HEK293 (cell line): ENCODE measurements at regions not wholly inside any gene's neighbourhood (a gene's known extent, or its start where the extent isn't known, plus 50 kb on each side); places are given as distances from the start of the nearest gene placed in this dataset.

Experiments used
- CTCF ChIA-PET: fragments of 350-600 bp; formaldehyde crosslinking; extraction: SDS; loops from one replicate; lab custom pipeline; 2021; ENCODE audit warnings: antibody characterized with exemption; lab: Yijun Ruan, JAX
- POLR2A ChIA-PET: fragments of 300-600 bp; formaldehyde crosslinking; extraction: SDS; loops from one replicate; lab custom pipeline; 2020; ENCODE audit warnings: antibody characterized with exemption, inconsistent platforms; lab: Yijun Ruan, JAX
- H3K27ac ChIP-seq: fragments of 200-500 bp; sonication (Bioruptor generic); 2 replicates; pipeline ENCODE4 v1.5.1; 2014; ENCODE audit warnings: low read depth, low read length, control low read depth, inconsistent platforms; ENCODE audit errors: extremely low read depth
- H3K36me3 ChIP-seq, 2 experiments: fragments of 200-500 bp in 1 of 2; sonication (Bioruptor generic) in 1 of 2; 1 replicate in 1 of 2; 2 replicates in 1 of 2; pipeline ENCODE4 v1.5.1; 2014 to 2017; ENCODE audit warnings: inconsistent platforms in 2 of 2, low read length in 2 of 2; ENCODE audit not compliant: control insufficient read depth in 2 of 2, insufficient read depth in 1 of 2
- H3K4me1 ChIP-seq: fragments of 200-500 bp; sonication (Bioruptor generic); 2 replicates; pipeline ENCODE4 v1.5.1; 2014; ENCODE audit warnings: mild to moderate bottlenecking, low read length, inconsistent platforms; ENCODE audit not compliant: control insufficient read depth, insufficient read depth
- H3K4me3 ChIP-seq: 2 replicates; pipeline ENCODE4 v1.5.1; 2011; ENCODE audit warnings: low read depth, mild to moderate bottlenecking, control low read depth, low read length, moderate library complexity
- H3K9me3 ChIP-seq: fragments of 200-500 bp; sonication (Bioruptor generic); 2 replicates; pipeline ENCODE4 v1.5.1; 2014; ENCODE audit warnings: low read depth, low read length, inconsistent platforms; ENCODE audit not compliant: control insufficient read depth, insufficient read depth
- BCL11B ChIP-seq: fragments of 450-650 bp; formaldehyde crosslinking; IDR thresholded peaks from 2 replicates; pipeline ENCODE4 v1.5.1; 2016; ENCODE audit warnings: low read depth, missing biosample characterization, missing genetic modification characterization
- HOXC10 ChIP-seq: sonication (generic); formaldehyde crosslinking; IDR thresholded peaks from 2 replicates; pipeline ENCODE4 v1.8.1; 2023; ENCODE audit warnings: mild to moderate bottlenecking, missing genetic modification reagents
- KLF10 ChIP-seq: fragments of 450-650 bp; IDR thresholded peaks from 2 replicates; pipeline ENCODE4 v1.5.1; 2018; ENCODE audit warnings: missing biosample characterization, mild to moderate bottlenecking, missing genetic modification characterization
- KLF16 ChIP-seq: fragments of 450-650 bp; formaldehyde crosslinking; IDR thresholded peaks from 2 replicates; pipeline ENCODE4 v1.5.1; 2017; ENCODE audit warnings: missing biosample characterization, missing genetic modification characterization
- MZF1 ChIP-seq: fragments of 450-650 bp; formaldehyde crosslinking; IDR thresholded peaks from 2 replicates; pipeline ENCODE4 v1.5.1; 2017; ENCODE audit warnings: missing biosample characterization, missing genetic modification characterization, borderline replicate concordance
- OVOL3 ChIP-seq: fragments of 450-650 bp; formaldehyde crosslinking; IDR thresholded peaks from 2 replicates; pipeline ENCODE4 v1.5.1; 2016; ENCODE audit warnings: missing biosample characterization, missing genetic modification characterization
- ZIC2 ChIP-seq: fragments of 450-650 bp; formaldehyde crosslinking; IDR thresholded peaks from 2 replicates; pipeline ENCODE4 v1.5.1; 2016; ENCODE audit warnings: missing biosample characterization, missing genetic modification characterization
- ZNF138 ChIP-seq: fragments of 450-650 bp; formaldehyde crosslinking; IDR thresholded peaks from 2 replicates; pipeline ENCODE4 v1.5.1; 2016; ENCODE audit warnings: missing biosample characterization, missing genetic modification characterization, borderline replicate concordance
- ZNF184 ChIP-seq: fragments of 450-650 bp; IDR thresholded peaks from 2 replicates; pipeline ENCODE4 v1.5.1; 2018; ENCODE audit warnings: missing biosample characterization, mild to moderate bottlenecking, missing genetic modification characterization
- ZNF335 ChIP-seq: fragments of 450-650 bp; formaldehyde crosslinking; conservative IDR thresholded peaks from 2 replicates; pipeline ENCODE4 v1.5.1; 2016; ENCODE audit warnings: missing biosample characterization, missing genetic modification characterization
- ZNF354C ChIP-seq: fragments of 450-650 bp; formaldehyde crosslinking; IDR thresholded peaks from 2 replicates; pipeline ENCODE4 v1.5.1; 2016; ENCODE audit warnings: missing biosample characterization, missing genetic modification characterization, low read depth, borderline replicate concordance
- ZNF366 ChIP-seq: fragments of 450-650 bp; formaldehyde crosslinking; conservative IDR thresholded peaks from 2 replicates; pipeline ENCODE4 v1.5.1; 2016; ENCODE audit warnings: missing biosample characterization, missing genetic modification characterization
- ZNF404 ChIP-seq: fragments of 450-650 bp; formaldehyde crosslinking; IDR thresholded peaks from 2 replicates; pipeline ENCODE4 v1.5.1; 2017; ENCODE audit warnings: missing biosample characterization, missing genetic modification characterization
- ZNF48 ChIP-seq: fragments of 450-650 bp; formaldehyde crosslinking; IDR thresholded peaks from 2 replicates; pipeline ENCODE4 v1.5.1; 2016; ENCODE audit warnings: missing biosample characterization, missing genetic modification characterization
- ZNF843 ChIP-seq: fragments of 450-650 bp; formaldehyde crosslinking; IDR thresholded peaks from 2 replicates; pipeline ENCODE4 v1.5.1; 2016; ENCODE audit warnings: missing biosample characterization, missing genetic modification characterization
- TF ChIP-seq, protein P1 (sequence below): fragments of 450-650 bp; formaldehyde crosslinking; conservative IDR thresholded peaks from 2 replicates; pipeline ENCODE4 v1.5.1; 2016; ENCODE audit warnings: low read depth, missing biosample characterization, missing genetic modification characterization
- TF ChIP-seq, protein P2 (sequence below): fragments of 450-650 bp; formaldehyde crosslinking; IDR thresholded peaks from 2 replicates; pipeline ENCODE4 v1.5.1; 2016; ENCODE audit warnings: missing biosample characterization, missing genetic modification characterization, borderline replicate concordance
- TF ChIP-seq, protein P3 (sequence below): fragments of 450-650 bp; formaldehyde crosslinking; IDR thresholded peaks from 2 replicates; pipeline ENCODE4 v1.5.1; 2017; ENCODE audit warnings: missing biosample characterization, missing genetic modification characterization
- TF ChIP-seq, protein P4 (sequence below): sonication (generic); formaldehyde crosslinking; IDR thresholded peaks from 2 replicates; pipeline ENCODE4 v1.8.1; 2022; ENCODE audit warnings: mild to moderate bottlenecking, moderate library complexity, missing genetic modification reagents
- TF ChIP-seq, protein P5 (sequence below): fragments of 450-650 bp; formaldehyde crosslinking; IDR thresholded peaks from 2 replicates; pipeline ENCODE4 v1.5.0; 2017; ENCODE audit warnings: missing biosample characterization, missing genetic modification characterization, borderline replicate concordance

DNA sequence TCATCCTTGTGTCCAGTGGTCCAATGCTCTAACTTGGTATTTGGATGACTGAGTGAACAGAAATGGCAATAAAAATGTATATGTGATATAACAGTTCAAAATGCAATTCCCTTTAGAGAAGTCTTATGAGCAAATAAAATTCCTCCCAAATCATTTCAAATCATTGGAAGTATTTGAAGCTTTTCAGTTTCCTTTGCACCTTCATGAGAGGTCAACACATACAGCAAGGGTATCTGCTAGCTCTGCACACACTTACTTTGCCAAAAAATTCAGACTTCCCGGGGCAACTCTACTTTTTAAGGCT is 423.7 kb downstream of the ATP23 start (continued):
- TF ChIP-seq, protein P1, sequence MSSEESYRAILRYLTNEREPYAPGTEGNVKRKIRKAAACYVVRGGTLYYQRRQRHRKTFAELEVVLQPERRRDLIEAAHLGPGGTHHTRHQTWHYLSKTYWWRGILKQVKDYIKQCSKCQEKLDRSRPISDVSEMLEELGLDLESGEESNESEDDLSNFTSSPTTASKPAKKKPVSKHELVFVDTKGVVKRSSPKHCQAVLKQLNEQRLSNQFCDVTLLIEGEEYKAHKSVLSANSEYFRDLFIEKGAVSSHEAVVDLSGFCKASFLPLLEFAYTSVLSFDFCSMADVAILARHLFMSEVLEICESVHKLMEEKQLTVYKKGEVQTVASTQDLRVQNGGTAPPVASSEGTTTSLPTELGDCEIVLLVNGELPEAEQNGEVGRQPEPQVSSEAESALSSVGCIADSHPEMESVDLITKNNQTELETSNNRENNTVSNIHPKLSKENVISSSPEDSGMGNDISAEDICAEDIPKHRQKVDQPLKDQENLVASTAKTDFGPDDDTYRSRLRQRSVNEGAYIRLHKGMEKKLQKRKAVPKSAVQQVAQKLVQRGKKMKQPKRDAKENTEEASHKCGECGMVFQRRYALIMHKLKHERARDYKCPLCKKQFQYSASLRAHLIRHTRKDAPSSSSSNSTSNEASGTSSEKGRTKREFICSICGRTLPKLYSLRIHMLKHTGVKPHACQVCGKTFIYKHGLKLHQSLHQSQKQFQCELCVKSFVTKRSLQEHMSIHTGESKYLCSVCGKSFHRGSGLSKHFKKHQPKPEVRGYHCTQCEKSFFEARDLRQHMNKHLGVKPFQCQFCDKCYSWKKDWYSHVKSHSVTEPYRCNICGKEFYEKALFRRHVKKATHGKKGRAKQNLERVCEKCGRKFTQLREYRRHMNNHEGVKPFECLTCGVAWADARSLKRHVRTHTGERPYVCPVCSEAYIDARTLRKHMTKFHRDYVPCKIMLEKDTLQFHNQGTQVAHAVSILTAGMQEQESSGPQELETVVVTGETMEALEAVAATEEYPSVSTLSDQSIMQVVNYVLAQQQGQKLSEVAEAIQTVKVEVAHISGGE = no peak
- no peak for TF ChIP-seq HOXC10 (CRISPR knock-in tag)
- no peak for TF ChIP-seq ZNF335 (tag by site-specific recombination)
- TF ChIP-seq ZIC2 (tag by site-specific recombination) = no peak
- no peak for TF ChIP-seq ZNF404
- TF ChIP-seq KLF16 (tag by site-specific recombination) = no peak
- no peak for TF ChIP-seq KLF10 (tag by site-specific recombination)
- no peak for TF ChIP-seq OVOL3 (tag by site-specific recombination)
- TF ChIP-seq, protein P2, sequence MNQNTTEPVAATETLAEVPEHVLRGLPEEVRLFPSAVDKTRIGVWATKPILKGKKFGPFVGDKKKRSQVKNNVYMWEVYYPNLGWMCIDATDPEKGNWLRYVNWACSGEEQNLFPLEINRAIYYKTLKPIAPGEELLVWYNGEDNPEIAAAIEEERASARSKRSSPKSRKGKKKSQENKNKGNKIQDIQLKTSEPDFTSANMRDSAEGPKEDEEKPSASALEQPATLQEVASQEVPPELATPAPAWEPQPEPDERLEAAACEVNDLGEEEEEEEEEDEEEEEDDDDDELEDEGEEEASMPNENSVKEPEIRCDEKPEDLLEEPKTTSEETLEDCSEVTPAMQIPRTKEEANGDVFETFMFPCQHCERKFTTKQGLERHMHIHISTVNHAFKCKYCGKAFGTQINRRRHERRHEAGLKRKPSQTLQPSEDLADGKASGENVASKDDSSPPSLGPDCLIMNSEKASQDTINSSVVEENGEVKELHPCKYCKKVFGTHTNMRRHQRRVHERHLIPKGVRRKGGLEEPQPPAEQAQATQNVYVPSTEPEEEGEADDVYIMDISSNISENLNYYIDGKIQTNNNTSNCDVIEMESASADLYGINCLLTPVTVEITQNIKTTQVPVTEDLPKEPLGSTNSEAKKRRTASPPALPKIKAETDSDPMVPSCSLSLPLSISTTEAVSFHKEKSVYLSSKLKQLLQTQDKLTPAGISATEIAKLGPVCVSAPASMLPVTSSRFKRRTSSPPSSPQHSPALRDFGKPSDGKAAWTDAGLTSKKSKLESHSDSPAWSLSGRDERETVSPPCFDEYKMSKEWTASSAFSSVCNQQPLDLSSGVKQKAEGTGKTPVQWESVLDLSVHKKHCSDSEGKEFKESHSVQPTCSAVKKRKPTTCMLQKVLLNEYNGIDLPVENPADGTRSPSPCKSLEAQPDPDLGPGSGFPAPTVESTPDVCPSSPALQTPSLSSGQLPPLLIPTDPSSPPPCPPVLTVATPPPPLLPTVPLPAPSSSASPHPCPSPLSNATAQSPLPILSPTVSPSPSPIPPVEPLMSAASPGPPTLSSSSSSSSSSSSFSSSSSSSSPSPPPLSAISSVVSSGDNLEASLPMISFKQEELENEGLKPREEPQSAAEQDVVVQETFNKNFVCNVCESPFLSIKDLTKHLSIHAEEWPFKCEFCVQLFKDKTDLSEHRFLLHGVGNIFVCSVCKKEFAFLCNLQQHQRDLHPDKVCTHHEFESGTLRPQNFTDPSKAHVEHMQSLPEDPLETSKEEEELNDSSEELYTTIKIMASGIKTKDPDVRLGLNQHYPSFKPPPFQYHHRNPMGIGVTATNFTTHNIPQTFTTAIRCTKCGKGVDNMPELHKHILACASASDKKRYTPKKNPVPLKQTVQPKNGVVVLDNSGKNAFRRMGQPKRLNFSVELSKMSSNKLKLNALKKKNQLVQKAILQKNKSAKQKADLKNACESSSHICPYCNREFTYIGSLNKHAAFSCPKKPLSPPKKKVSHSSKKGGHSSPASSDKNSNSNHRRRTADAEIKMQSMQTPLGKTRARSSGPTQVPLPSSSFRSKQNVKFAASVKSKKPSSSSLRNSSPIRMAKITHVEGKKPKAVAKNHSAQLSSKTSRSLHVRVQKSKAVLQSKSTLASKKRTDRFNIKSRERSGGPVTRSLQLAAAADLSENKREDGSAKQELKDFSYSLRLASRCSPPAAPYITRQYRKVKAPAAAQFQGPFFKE (tag by site-specific recombination) = no peak

DNA sequence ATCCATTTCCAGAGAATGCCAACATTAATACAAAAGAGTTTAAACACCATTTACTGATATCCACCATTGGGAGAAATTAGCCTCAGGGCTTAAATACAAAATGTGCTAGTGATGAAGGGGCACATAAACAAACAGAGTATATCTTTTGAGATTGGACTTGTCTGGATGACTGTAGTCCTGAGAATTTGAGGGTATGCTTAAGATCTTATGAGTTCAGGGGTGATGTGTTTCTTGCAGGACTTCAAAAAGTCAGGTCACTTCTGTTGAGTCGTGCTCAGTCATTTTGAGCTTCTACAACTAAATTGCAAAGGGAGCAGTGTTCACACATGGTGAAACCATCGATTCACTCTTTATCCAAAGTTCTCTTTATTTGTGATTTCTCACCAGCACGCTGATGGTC is 425.7 kb downstream of the ATP23 start:
- POLR2A ChIA-PET = no interaction called here
- CTCF ChIA-PET = no interaction called here
- no peaks in the 10 kb centered on the region for H3K9me3 ChIP-seq
- H3K36me3 ChIP-seq = no peaks in the 10 kb centered on the region
- TF ChIP-seq ZNF354C (tag by site-specific recombination) (no peak), MZF1 (tag by site-specific recombination) (no peak), BCL11B (no peak)
- H3K4me1 ChIP-seq = 0 out of 2 replicates have a peak, but pooled peaks cover 4% of the 10 kb centered on the region
- H3K4me3 ChIP-seq = no peak overlapping the region
- H3K27ac ChIP-seq = no peak overlapping the region

DNA sequence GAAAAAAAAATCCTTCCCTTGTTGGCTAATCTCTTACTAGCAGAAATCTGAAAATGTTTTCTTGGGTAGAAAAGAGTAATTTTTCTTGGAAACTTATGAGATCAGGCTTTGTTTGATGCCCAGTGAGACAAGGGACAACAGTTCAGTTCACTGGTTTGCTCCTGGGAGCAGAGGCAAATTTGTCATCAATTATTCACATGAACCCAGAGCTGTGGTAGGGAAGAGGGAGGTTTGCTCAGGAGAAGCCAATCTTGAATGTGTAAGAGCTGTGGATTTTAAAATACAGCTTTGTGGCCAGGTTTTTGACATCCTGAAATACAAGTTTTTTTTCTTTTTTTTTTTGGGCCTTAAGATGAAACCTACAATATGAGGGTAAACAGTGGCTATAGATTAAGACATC is 426.6 kb downstream of the ATP23 start:
- ChIA-PET CTCF (no interaction called here), POLR2A (no interaction called here)
- H3K36me3 ChIP-seq = no peaks in the 10 kb centered on the region
- H3K9me3 ChIP-seq = no peaks in the 10 kb centered on the region
- H3K4me3 ChIP-seq = no peak overlapping the region
- peaks cover 4% of the 10 kb centered on the region; the same call in 1 of the 2 replicates for H3K4me1 ChIP-seq
- H3K27ac ChIP-seq = no peak overlapping the region
- TF ChIP-seq, protein P3, sequence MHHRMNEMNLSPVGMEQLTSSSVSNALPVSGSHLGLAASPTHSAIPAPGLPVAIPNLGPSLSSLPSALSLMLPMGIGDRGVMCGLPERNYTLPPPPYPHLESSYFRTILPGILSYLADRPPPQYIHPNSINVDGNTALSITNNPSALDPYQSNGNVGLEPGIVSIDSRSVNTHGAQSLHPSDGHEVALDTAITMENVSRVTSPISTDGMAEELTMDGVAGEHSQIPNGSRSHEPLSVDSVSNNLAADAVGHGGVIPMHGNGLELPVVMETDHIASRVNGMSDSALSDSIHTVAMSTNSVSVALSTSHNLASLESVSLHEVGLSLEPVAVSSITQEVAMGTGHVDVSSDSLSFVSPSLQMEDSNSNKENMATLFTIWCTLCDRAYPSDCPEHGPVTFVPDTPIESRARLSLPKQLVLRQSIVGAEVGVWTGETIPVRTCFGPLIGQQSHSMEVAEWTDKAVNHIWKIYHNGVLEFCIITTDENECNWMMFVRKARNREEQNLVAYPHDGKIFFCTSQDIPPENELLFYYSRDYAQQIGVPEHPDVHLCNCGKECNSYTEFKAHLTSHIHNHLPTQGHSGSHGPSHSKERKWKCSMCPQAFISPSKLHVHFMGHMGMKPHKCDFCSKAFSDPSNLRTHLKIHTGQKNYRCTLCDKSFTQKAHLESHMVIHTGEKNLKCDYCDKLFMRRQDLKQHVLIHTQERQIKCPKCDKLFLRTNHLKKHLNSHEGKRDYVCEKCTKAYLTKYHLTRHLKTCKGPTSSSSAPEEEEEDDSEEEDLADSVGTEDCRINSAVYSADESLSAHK = no peak
- no peak for TF ChIP-seq ZNF184
- TF ChIP-seq ZNF843 (tag by site-specific recombination) = no peak
- TF ChIP-seq ZNF48 (tag by site-specific recombination) = no peak
- TF ChIP-seq ZNF138 = no peak
- TF ChIP-seq ZNF366 (tag by site-specific recombination) = no peak
- TF ChIP-seq, protein P4, sequence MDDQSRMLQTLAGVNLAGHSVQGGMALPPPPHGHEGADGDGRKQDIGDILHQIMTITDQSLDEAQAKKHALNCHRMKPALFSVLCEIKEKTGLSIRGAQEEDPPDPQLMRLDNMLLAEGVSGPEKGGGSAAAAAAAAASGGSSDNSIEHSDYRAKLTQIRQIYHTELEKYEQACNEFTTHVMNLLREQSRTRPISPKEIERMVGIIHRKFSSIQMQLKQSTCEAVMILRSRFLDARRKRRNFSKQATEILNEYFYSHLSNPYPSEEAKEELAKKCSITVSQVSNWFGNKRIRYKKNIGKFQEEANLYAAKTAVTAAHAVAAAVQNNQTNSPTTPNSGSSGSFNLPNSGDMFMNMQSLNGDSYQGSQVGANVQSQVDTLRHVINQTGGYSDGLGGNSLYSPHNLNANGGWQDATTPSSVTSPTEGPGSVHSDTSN (CRISPR knock-in tag) = no peak
- TF ChIP-seq, protein P5, sequence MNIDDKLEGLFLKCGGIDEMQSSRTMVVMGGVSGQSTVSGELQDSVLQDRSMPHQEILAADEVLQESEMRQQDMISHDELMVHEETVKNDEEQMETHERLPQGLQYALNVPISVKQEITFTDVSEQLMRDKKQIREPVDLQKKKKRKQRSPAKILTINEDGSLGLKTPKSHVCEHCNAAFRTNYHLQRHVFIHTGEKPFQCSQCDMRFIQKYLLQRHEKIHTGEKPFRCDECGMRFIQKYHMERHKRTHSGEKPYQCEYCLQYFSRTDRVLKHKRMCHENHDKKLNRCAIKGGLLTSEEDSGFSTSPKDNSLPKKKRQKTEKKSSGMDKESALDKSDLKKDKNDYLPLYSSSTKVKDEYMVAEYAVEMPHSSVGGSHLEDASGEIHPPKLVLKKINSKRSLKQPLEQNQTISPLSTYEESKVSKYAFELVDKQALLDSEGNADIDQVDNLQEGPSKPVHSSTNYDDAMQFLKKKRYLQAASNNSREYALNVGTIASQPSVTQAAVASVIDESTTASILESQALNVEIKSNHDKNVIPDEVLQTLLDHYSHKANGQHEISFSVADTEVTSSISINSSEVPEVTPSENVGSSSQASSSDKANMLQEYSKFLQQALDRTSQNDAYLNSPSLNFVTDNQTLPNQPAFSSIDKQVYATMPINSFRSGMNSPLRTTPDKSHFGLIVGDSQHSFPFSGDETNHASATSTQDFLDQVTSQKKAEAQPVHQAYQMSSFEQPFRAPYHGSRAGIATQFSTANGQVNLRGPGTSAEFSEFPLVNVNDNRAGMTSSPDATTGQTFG (tag by site-specific recombination) = no peak
